ENCODE measurements at regions not wholly inside any gene's neighbourhood (a gene's known extent, or its start where the extent isn't known, plus 50 kb on each side); places are given as distances from the start of the nearest gene placed in this dataset.

DNA sequence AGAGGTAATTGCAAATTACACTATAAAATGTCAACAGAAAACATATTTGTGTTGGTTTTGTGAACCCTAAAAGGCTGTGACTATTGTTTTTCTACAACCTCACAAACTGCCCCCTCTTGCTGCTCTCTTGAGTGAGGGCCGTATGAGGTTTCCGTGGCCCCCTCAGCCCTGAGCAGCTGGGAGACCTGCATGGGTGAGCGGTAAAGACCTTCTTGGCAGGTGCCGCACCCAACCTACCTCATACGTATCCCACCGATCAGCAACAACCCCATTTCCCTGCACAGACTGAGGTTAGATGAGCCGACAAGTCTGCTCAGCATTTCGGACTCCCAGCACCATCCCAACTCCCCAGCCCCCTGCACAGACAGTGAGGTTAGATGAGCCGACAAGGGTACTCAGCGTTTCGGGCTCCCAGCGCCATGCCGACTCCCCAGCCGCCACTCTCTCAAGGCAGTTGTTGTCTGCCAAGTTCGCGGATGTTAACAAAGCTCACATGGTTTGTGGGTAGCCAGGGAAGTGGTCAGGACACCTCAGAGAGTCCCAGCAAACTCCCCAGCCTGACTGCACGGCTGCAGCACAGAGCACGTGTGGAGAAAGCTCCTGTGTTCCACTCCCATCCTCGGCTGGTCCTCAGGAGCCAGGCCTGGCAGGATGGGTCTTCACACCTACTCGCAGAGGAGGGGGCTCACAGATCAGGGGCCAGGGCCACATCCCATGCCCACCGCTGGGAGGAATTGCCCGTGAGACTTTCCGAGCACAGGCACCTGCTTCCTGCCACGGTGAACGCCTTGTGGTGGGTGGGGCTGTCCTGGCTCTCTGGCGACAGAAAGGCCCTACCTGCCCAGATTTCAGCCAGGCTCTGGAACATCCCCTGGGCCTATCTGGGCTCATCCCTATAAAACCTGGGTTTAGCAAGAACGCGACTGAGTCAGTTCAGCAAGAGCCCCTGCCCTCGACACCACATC lies 502.9 kb downstream of the BRD1 start:
- DNase-seq (ENCODE audit: low spot score): peak; percentile 4

- peak; percentile 4 for DNase-seq (ENCODE audit: low spot score)
Observed at GRCh38 chr22:49323751-49324415, 503.8 kb downstream of the BRD1 start.

DNA sequence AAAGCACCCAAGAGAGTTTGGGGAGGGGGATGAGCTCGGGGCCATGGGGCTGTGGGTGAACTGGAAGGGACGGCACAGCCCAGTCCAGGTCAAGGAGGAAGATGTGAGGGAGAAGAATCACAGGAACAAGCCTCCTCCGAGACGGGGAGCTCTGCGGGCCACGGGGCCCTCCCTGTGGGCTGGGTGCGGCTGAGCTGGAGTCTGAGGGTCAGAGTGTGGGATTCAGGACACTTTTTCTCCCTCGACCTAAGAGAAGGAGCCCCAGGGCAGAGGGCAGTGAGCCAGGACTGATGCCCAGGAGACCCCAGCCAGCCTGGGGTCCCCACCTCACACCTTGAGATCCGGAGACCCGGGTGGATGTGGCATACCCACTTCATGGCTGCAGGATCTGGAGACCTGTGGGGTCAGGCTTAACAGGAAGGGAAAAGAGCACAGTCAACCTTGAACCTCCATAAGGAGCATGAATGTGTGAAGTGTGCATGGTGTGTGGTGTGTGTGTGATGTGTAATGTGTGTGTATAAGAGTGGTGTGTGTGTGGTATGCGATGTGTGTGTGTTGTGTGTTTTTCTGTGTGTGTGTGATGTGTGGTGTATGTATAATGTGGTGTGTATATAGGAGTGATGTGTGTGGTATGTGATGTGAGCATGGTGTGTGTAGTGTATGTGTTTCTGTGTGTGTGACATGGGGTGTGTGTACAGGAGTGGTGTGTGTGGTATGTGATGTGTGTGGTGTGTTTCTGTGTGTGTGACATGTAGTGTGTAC lies 504.6 kb downstream of the BRD1 start:
- peak; percentile 3 for DNase-seq (ENCODE audit: low spot score)

DNA sequence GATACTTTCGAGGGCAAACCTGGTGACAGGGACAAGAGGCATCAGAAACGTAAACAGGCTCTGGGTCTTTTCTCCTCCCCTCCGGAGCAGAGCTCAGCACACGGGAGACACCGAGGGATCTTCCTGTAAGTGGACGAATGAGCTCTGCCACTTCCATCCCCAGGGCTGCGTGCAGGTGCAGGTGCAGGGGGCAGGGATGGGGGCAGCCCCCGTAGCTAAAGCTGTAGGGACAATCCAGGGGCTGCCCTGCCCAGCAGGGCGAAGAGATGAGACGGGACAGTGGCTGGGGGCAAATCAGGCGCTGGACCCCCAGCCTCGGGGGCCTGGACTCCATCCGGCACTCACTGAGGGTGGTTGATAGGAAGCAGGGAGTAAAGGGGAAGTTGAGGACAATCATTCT lies 505.4 kb downstream of the BRD1 start:
- DNase-seq (ENCODE audit: low spot score): no peak

GRCh38 chr22:49321477-49322055 lies 506.1 kb downstream of the BRD1 start:
- DNase-seq (ENCODE audit: low spot score): peak; percentile 4

- no peak for DNase-seq (ENCODE audit: low spot score)
Observed at GRCh38 chr22:49320714-49321476, 506.8 kb downstream of the BRD1 start.

DNA sequence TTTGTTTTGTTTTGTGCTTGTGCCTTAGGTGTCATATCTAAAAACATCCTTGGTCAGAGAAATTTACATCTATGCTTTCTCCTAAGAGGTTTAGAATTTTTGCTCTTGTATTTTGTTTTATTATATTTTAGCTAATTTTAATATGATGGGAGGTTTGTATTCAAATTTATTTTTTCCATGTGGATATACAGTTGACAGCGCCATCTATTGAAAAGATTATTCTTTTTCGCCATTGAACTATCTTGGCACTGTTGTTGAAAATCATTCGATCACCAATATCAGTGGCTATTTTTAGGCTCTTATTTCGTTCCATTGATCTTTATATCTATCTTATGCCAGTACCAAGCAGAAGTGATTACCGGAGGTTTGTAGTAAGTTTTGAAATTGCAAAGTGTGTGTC lies 510.3 kb downstream of the BRD1 start:
- DNase-seq (ENCODE audit: low spot score): no peak

DNA sequence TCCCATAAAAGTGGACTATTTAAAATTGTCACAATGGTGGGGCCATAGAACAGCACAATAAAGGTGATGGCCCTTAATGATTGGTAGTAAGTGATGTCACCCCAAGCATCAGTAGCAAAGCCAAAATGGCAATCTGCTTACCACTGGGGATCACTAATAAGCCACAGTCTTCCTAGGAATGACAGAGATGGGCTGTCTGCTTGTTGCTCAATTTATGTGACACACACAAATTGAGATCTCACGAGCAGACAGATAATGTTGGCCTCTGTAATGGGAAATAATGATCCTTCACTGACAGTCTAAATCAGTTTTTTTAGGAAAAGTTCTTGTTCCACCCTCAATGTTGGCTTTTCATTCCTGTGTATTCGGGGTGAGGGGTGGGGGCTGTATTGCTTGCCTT lies 515.1 kb downstream of the BRD1 start:
- no peak for DNase-seq (ENCODE audit: low spot score)

DNA sequence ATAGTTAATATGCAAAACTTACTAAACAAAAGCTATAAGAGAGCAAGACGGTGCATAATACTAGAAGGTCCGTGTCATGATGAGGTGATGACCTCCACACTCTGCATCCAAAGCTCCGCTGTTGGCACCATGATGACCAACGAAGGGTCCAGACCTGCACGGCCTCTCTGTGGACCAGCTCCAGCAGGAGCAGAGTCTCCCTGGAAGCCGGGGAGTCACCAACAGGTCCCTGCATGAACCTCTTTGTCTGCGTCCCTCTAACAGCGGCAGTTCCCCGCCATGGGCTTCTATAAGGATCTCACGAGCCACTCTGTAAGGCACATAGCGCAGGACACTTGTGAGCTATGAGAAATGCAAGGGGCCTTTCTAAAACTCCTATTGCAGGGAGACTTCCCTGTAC lies 517.3 kb downstream of the BRD1 start:
- no peak for DNase-seq (ENCODE audit: low spot score)

DNA sequence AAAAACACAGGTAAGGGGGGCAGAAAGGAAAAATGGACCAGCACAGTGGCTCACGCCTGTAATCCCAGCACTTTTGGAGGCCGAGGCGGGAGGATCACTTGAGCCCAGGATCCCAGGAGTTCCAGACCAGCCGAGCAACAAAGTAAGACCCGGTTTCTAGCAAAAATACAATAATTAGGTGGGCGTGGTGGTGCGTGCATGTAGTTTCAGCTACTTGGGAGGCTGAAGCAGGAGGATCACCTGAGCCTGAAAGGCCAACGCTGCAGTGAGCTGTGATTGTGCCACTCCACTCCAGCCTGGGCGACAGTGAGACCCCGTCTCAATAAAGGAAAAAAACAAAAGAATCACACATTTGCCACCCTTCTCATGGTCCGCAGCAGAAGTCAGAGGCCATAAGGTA lies 519.4 kb downstream of the BRD1 start:
- no peak for DNase-seq (ENCODE audit: low spot score)

DNA sequence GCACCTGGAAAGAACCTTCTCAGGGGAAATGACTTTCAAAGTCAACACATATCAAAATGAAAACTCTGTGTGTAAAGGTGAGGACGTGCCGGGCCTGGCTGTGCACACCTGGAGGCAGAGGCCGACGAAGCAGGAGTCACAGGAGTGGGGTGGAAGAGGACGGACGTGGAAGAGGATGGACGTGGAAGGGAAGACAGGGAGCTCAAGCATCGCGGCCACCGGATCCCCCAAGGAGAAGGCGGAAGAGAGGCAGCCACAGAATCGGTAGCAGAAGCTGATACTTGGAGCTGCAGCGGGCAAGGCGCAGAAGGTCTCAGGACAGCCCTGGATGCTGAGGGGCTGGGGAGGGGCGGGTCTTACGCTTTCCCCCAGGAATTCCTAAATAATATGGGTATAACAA lies 519.8 kb downstream of the BRD1 start:
- no peak for DNase-seq (ENCODE audit: low spot score)

DNA sequence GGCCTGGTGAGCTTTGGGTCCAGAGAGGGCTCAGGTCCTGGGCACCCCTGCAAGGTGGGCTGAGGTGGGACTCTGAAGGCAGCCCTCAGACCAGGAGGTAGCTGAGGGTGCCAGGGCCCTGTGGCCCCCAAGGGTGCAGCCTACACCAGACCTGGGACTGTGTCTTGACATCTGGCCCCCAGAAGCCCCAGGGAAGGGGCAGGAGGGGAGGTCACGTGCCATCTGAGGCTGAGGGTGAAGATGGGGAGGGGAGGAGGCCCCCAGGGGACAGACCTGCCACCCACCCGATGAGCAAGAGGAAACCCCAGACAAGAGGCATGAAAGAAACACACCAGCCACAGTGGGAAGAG lies 520.2 kb downstream of the BRD1 start:
- DNase-seq (ENCODE audit: low spot score): no peak

DNA sequence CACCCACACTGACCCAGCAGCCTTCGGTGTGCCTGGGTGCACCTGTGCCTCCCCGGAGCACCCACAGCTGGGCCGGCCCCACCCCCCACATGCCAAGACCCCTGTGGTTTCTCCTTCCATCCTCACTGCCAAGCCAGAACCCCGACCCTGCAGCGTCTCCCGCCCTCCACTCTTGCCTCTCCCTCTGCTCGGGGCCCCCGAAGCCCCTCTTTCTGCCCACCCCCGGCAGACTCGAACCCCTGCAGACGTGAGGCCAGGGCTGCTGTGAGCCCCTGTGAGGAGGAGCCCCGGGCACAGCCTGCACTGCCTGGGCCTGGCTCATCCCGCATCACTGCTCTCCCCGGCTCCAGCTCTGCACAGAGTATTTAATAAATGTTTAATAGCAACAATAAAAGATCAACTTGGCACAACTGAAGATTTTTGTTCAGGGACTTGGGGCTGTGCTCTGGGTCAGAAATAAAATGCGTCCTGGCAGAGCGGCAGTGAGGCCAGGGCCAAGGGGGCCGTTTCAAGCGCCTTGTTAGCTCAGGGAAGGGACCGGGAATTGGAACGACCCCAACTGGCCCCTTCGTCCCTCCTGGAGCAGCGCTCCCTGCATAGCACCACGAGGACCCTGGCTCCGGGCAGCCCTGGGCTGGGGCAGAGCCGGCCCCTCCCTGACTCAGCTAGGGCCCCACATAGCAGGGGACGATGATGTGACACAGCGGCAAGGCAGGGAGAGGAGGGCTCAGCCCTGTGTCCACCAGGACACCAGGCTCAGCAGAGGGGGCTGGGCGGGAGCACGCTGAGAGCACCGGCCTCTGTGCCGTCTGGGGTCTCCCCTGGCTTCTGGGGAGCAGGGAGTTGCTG lies 520.8 kb downstream of the BRD1 start:
- no peak for DNase-seq (ENCODE audit: low spot score)

GRCh38 chr22:49305966-49306631 lies 521.6 kb downstream of the BRD1 start:
- DNase-seq (ENCODE audit: low spot score): no peak

DNA sequence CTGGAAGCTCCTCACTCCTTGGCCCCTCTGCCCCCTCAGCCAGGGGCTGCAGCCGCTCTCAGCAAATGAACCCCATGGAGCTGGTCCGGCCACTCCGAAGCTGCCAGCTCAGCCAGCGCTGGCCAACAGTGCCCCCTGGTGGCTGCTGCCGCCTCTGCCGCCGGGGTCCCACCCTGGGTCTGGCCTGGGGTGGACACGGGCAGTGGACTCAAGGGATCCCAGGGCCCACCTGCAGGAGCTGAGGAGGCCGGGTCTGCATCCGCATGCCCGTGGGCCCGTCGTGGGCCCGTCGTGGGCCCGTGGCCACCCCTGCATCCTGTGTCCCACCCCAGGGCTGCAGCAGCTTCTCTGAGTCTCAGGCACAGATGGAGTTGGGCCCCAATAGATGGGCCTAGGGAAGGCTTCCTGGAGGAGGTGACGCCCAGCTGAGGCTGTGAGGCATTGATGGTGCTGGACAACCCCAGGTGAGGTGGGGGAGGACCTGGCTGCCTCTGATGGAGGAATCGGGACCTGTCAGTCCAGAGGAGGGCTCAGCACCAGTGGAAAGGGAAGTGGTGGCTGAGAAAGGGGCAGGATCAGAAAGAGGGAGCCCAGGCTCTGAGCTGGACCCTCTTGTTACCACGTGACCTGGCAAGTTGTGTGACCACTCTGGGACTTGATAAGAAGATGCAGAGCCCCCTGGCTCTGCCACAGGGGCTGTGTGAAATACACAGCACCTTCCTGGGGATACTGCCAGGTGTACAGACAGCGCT lies 522.3 kb downstream of the BRD1 start:
- DNase-seq (ENCODE audit: low spot score): peak; percentile 77

- DNase-seq (ENCODE audit: low spot score): no peak
Observed at GRCh38 chr22:49303781-49304461, 523.8 kb downstream of the BRD1 start.

- DNase-seq (ENCODE audit: low spot score): no peak
Observed at GRCh38 chr22:49303061-49303735, 524.5 kb downstream of the BRD1 start.

DNA sequence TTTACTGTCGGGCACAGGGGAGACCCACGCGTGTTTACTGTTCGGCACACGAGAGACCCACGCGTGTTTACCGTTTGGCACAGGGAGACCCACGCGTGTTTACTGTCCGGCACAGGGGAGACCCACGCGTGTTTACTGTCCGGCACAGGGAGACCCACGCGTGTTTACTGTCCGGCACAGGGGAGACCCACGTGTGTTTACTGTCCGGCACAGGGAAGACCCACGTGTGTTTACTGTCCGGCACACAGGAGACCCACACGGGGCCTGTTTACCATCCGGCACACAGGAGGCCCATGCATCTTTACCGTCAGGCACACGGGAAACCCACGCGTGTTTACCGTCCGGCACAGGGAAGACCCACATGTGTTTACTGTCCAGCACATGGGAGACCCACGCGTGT lies 525.1 kb downstream of the BRD1 start:
- no peak for DNase-seq (ENCODE audit: low spot score)
